Upper lobe of left lung (tissue), 6 donors: ENCODE measurements at regions not wholly inside any gene's neighbourhood (a gene's known extent, or its start where the extent isn't known, plus 50 kb on each side); places are given as distances from the start of the nearest gene placed in this dataset.

Experiments
- ATAC-seq, 2 donors: fragments of 200-7000 bp; cut with Tn5 transposase; one replicate each; pipeline ENCODE4 v1.9.1; 2022; ENCODE audit warnings: mild to moderate bottlenecking in 2 of 2, moderate library complexity in 2 of 2; ENCODE audit not compliant: low FRiP score in 2 of 2
- DNase-seq, 2 donors: peaks; one replicate each; pipeline ENCODE4 v3.0.0-alpha.2; 2019 to 2020
- H3K27ac ChIP-seq, 4 donors: fragments of 200-600 bp; sonication (generic); one replicate each; pipeline ENCODE4 v1.5.1; 2016 to 2019
- H3K27me3 ChIP-seq, 4 donors: fragments of 200-600 bp; sonication (generic); one replicate each; pipeline ENCODE4 v1.5.1; 2017 to 2019
- H3K36me3 ChIP-seq, 4 donors: fragments of 200-600 bp; sonication (generic); one replicate each; pipeline ENCODE4 v1.5.1; 2016 to 2019
- H3K4me1 ChIP-seq, 4 donors: fragments of 200-600 bp; sonication (generic); one replicate each; pipeline ENCODE4 v1.5.1; 2018 to 2019
- H3K4me3 ChIP-seq, 4 donors: fragments of 200-600 bp; sonication (generic); one replicate each; pipeline ENCODE4 v1.5.1; 2017 to 2019; ENCODE audit warnings: mild to moderate bottlenecking in 2 of 4, moderate library complexity in 1 of 4
- H3K9me3 ChIP-seq, 4 donors: fragments of 200-600 bp; sonication (generic); one replicate each; pipeline ENCODE4 v1.5.1; 2018 to 2019
- CTCF ChIP-seq, 6 experiments: fragments of 450-650 bp in 4 of 6; fragments of 200-600 bp in 2 of 6; sonication (generic) in 2 of 6; IDR thresholded peaks; one replicate each; pipeline ENCODE4 v1.5.1; 2016 to 2019; ENCODE audit warnings: antibody characterized with exemption in 6 of 6
- EP300 ChIP-seq, 4 donors: sonication (generic); formaldehyde crosslinking; IDR thresholded peaks; one replicate each; pipeline ENCODE4 v1.5.1; 2017; ENCODE audit warnings: antibody characterized with exemption in 4 of 4, control low read depth in 2 of 4
- POLR2A ChIP-seq, 4 donors: fragments of 450-650 bp; IDR thresholded peaks; one replicate each; pipeline ENCODE4 v1.5.1; 2016 to 2017; ENCODE audit warnings: antibody characterized with exemption in 4 of 4, mild to moderate bottlenecking in 2 of 4
- POLR2AphosphoS5 ChIP-seq, 2 donors: sonication (generic); formaldehyde crosslinking; IDR thresholded peaks; one replicate each; pipeline ENCODE4 v1.5.1; 2017; ENCODE audit warnings: antibody characterized with exemption in 2 of 2
- WGBS, 2 donors: methylation state at CpG; one replicate each; pipeline ENCODE4 v1.1.5; 2017 to 2018; 5-methylcytosine and 5-hydroxymethylcytosine counted together
- donor health status: DM: no; HTN: no; CAD: no; lungs with moderate emphysema.
- donor health status: DM: no; HTN: yes; CAD: no; lungs with severe emphysema.

GRCh38 chr2:215829261-215829660 is 184.1 kb downstream of the MREG start:
- no peak for ATAC-seq
- Histone ChIP-seq H3K4me3 (no peak overlapping the region), H3K27ac (no peak overlapping the region), H3K9me3 (no peaks in the 10 kb centered on the region), H3K36me3 (no peaks in the 10 kb centered on the region), H3K27me3 (no peaks in the 10 kb centered on the region), H3K4me1 (peaks cover 14 to 41% (median 23%) of the 10 kb centered on the region in 4 donors)
- TF ChIP-seq CTCF (IDR thresholded peaks at IDR 0.05) = no peak
- WGBS, 2 donors = 92 to 97% methylated on average over 5 to 8 of the region's 8 CpGs
- DNase-seq = no peak

- H3K4me3 ChIP-seq = no peak overlapping the region
- no peaks in the 10 kb centered on the region for H3K9me3 ChIP-seq
- TF ChIP-seq EP300 (IDR thresholded peaks at IDR 0.05) (no peak), POLR2AphosphoS5 (IDR thresholded peaks at IDR 0.05) (peak in 1 of 2 donors; percentile 6), CTCF (IDR thresholded peaks at IDR 0.05) (peak; percentile 34 to 68 (median 52)), POLR2A (IDR thresholded peaks at IDR 0.05) (no peak)
- H3K27me3 ChIP-seq = no peaks in the 10 kb centered on the region
- no peaks in the 10 kb centered on the region for H3K36me3 ChIP-seq
- H3K27ac ChIP-seq = no peak overlapping the region
- WGBS, 2 donors = 71 to 76% methylated on average over 10 of the region's 10 CpGs
- DNase-seq (peak in 1 of 2 donors; percentile 79), ATAC-seq (peak; percentile 61 to 83)
- peaks cover 14 to 37% (median 22%) of the 10 kb centered on the region in 4 donors for H3K4me1 ChIP-seq
These were observed 184.7 kb downstream of the MREG start for GRCh38 chr2:215828528-215829184.

GRCh38 chr2:215826838-215827441 is 186.4 kb downstream of the MREG start:
- Histone ChIP-seq H3K4me3 (no peak overlapping the region), H3K27me3 (no peaks in the 10 kb centered on the region), H3K4me1 (peaks cover 6 to 19% (median 11%) of the 10 kb centered on the region in 4 donors), H3K9me3 (no peaks in the 10 kb centered on the region), H3K27ac (no peak overlapping the region), H3K36me3 (no peaks in the 10 kb centered on the region)
- TF ChIP-seq CTCF (IDR thresholded peaks at IDR 0.05) (no peak), POLR2A (IDR thresholded peaks at IDR 0.05) (no peak), POLR2AphosphoS5 (IDR thresholded peaks at IDR 0.05) (no peak), EP300 (IDR thresholded peaks at IDR 0.05) (no peak)
- DNase-seq (no peak), ATAC-seq (no peak)
- 55 to 59% methylated on average over 8 of the region's 8 CpGs for WGBS, 2 donors

- Histone ChIP-seq H3K4me1 (peaks cover under 1 to 15% (median 9%) of the 10 kb centered on the region in 4 donors), H3K36me3 (no peaks in the 10 kb centered on the region)
- ATAC-seq = no peak
These were observed 187.0 kb downstream of the MREG start for GRCh38 chr2:215826376-215826775.

More at GRCh38 chr2:215826376-215826775, 187.0 kb downstream of the MREG start:
- Histone ChIP-seq H3K9me3 (no peaks in the 10 kb centered on the region), H3K4me3 (no peak overlapping the region), H3K27me3 (no peaks in the 10 kb centered on the region), H3K27ac (peak overlapping the region in 1 of 4 donors; percentile 4)
- TF ChIP-seq POLR2A (IDR thresholded peaks at IDR 0.05) = no peak
- TF ChIP-seq EP300 (IDR thresholded peaks at IDR 0.05) = no peak
- no peak for TF ChIP-seq POLR2AphosphoS5 (IDR thresholded peaks at IDR 0.05)
- no peak for TF ChIP-seq CTCF (IDR thresholded peaks at IDR 0.05)
- 73 to 74% methylated on average over 3 of the region's 3 CpGs for WGBS, 2 donors
- DNase-seq = no peak
